ENCODE measurements at regions not wholly inside any gene's neighbourhood (a gene's known extent, or its start where the extent isn't known, plus 50 kb on each side); places are given as distances from the start of the nearest gene placed in this dataset.

GRCh38 chr16:59198487-59198886 is 464.4 kb upstream of the GOT2 start:
- no peak overlapping the region for H3K4me2 ChIP-seq (ENCODE audit: unreplicated experiment)
- no peaks in the 10 kb centered on the region for H4K20me1 ChIP-seq (ENCODE audit: insufficient read depth)
- no peak overlapping the region for H3K4me3 ChIP-seq
- H3K4me1 ChIP-seq (ENCODE audit: insufficient read depth), result no peaks in the 10 kb centered on the region
- H3K36me3 ChIP-seq (ENCODE audit: low read depth), result no peaks in the 10 kb centered on the region
- H3K9ac ChIP-seq, result no peak overlapping the region
- no peaks in the 10 kb centered on the region for H3K9me3 ChIP-seq (ENCODE audit: low read depth)
- no peaks in the 10 kb centered on the region for H3K27me3 ChIP-seq (replicated peaks; ENCODE audit: insufficient read depth)
- no peak overlapping the region for H2AFZ ChIP-seq
- no peak overlapping the region for H3K27ac ChIP-seq
- in situ Hi-C loops (cut with MboI), result no loop called here
- TF ChIP-seq EZH2phosphoT487 (IDR thresholded peaks at IDR 0.05; ENCODE audit: insufficient read depth, low read depth) (no peak), EZH2 (IDR thresholded peaks at IDR 0.05; ENCODE audit: insufficient read depth, poor library complexity, severe bottlenecking) (no peak)
- no peaks in the 10 kb centered on the region for H3F3A ChIP-seq (ENCODE audit: insufficient read depth)
- no peak for DNase-seq
- no peaks in the 10 kb centered on the region for H3K79me2 ChIP-seq (ENCODE audit: insufficient read depth)
- 11 to 17% methylated on average over 3 of the region's 3 CpGs for WGBS, 2 experiments (ENCODE audit: low coverage in 1 of 2, low lambda C conversion rate in 2 of 2, missing lambda C conversion rate in 2 of 2)
- no peaks in the 10 kb centered on the region for H3K9me2 ChIP-seq (ENCODE audit: insufficient read depth)

GRCh38 chr16:59195242-59195641 is 461.1 kb upstream of the GOT2 start:
- Histone ChIP-seq H3K4me1 (ENCODE audit: insufficient read depth) (no peaks in the 10 kb centered on the region), H4K20me1 (ENCODE audit: insufficient read depth) (no peaks in the 10 kb centered on the region), H3K9me2 (ENCODE audit: insufficient read depth) (no peaks in the 10 kb centered on the region), H3K4me3 (no peak overlapping the region), H3K27me3 (replicated peaks; ENCODE audit: insufficient read depth) (no peaks in the 10 kb centered on the region), H3K4me2 (ENCODE audit: unreplicated experiment) (no peak overlapping the region), H3K9ac (no peak overlapping the region), H3K79me2 (ENCODE audit: insufficient read depth) (no peaks in the 10 kb centered on the region), H3F3A (ENCODE audit: insufficient read depth) (no peaks in the 10 kb centered on the region), H3K36me3 (ENCODE audit: low read depth) (no peaks in the 10 kb centered on the region), H2AFZ (no peak overlapping the region), H3K9me3 (ENCODE audit: low read depth) (no peaks in the 10 kb centered on the region), H3K27ac (no peak overlapping the region)
- no peak for TF ChIP-seq EZH2phosphoT487 (IDR thresholded peaks at IDR 0.05; ENCODE audit: insufficient read depth, low read depth)
- no peak for TF ChIP-seq EZH2 (IDR thresholded peaks at IDR 0.05; ENCODE audit: insufficient read depth, poor library complexity, severe bottlenecking)
- in situ Hi-C loops (cut with MboI), result no loop called here
- no peak for DNase-seq
- WGBS, 2 experiments (ENCODE audit: low coverage in 1 of 2, low lambda C conversion rate in 2 of 2, missing lambda C conversion rate in 2 of 2), result 0 to 12% methylated on average over 2 of the region's 2 CpGs

GRCh38 chr16:59193637-59194036 is 459.5 kb upstream of the GOT2 start:
- Histone ChIP-seq H2AFZ (no peak overlapping the region), H3K4me2 (ENCODE audit: unreplicated experiment) (no peak overlapping the region), H4K20me1 (ENCODE audit: insufficient read depth) (no peaks in the 10 kb centered on the region), H3K9me2 (ENCODE audit: insufficient read depth) (no peaks in the 10 kb centered on the region), H3K79me2 (ENCODE audit: insufficient read depth) (no peaks in the 10 kb centered on the region), H3K9ac (no peak overlapping the region), H3K4me1 (ENCODE audit: insufficient read depth) (no peaks in the 10 kb centered on the region), H3K27ac (no peak overlapping the region), H3K27me3 (replicated peaks; ENCODE audit: insufficient read depth) (no peaks in the 10 kb centered on the region), H3F3A (ENCODE audit: insufficient read depth) (no peaks in the 10 kb centered on the region), H3K36me3 (ENCODE audit: low read depth) (no peaks in the 10 kb centered on the region), H3K9me3 (ENCODE audit: low read depth) (no peaks in the 10 kb centered on the region), H3K4me3 (no peak overlapping the region)
- DNase-seq, result no peak
- no peak for TF ChIP-seq EZH2 (IDR thresholded peaks at IDR 0.05; ENCODE audit: insufficient read depth, poor library complexity, severe bottlenecking)
- TF ChIP-seq EZH2phosphoT487 (IDR thresholded peaks at IDR 0.05; ENCODE audit: insufficient read depth, low read depth), result no peak
- 44 to 50% methylated on average over 2 of the region's 2 CpGs for WGBS, 2 experiments (ENCODE audit: low coverage in 1 of 2, low lambda C conversion rate in 2 of 2, missing lambda C conversion rate in 2 of 2)
- in situ Hi-C loops (cut with MboI), result no loop called here

GRCh38 chr16:59192551-59193199 is 458.6 kb upstream of the GOT2 start:
- Histone ChIP-seq H4K20me1 (ENCODE audit: insufficient read depth) (no peaks in the 10 kb centered on the region), H3K4me1 (ENCODE audit: insufficient read depth) (no peaks in the 10 kb centered on the region), H2AFZ (no peak overlapping the region), H3K4me3 (no peak overlapping the region), H3K9ac (no peak overlapping the region), H3K9me2 (ENCODE audit: insufficient read depth) (no peaks in the 10 kb centered on the region), H3K27ac (no peak overlapping the region), H3F3A (ENCODE audit: insufficient read depth) (no peaks in the 10 kb centered on the region), H3K27me3 (replicated peaks; ENCODE audit: insufficient read depth) (no peaks in the 10 kb centered on the region), H3K79me2 (ENCODE audit: insufficient read depth) (no peaks in the 10 kb centered on the region), H3K9me3 (ENCODE audit: low read depth) (no peaks in the 10 kb centered on the region), H3K4me2 (ENCODE audit: unreplicated experiment) (no peak overlapping the region), H3K36me3 (ENCODE audit: low read depth) (no peaks in the 10 kb centered on the region)
- peak; percentile 1 for DNase-seq
- whole genome bisulfite sequencing, 2 experiments (ENCODE audit: low coverage in 1 of 2, low lambda C conversion rate in 2 of 2, missing lambda C conversion rate in 2 of 2), result 46 to 49% methylated on average over 6 of the region's 6 CpGs
- no peak for TF ChIP-seq EZH2phosphoT487 (IDR thresholded peaks at IDR 0.05; ENCODE audit: insufficient read depth, low read depth)
- no peak for TF ChIP-seq EZH2 (IDR thresholded peaks at IDR 0.05; ENCODE audit: insufficient read depth, poor library complexity, severe bottlenecking)
- in situ Hi-C loops (cut with MboI), result no loop called here

- in situ Hi-C loops (cut with MboI), result no loop called here
- Histone ChIP-seq H3F3A (ENCODE audit: insufficient read depth) (no peaks in the 10 kb centered on the region), H3K4me2 (ENCODE audit: unreplicated experiment) (no peak overlapping the region), H3K4me1 (ENCODE audit: insufficient read depth) (no peaks in the 10 kb centered on the region), H3K9me2 (ENCODE audit: insufficient read depth) (no peaks in the 10 kb centered on the region), H3K27me3 (replicated peaks; ENCODE audit: insufficient read depth) (no peaks in the 10 kb centered on the region), H3K9me3 (ENCODE audit: low read depth) (no peaks in the 10 kb centered on the region), H3K79me2 (ENCODE audit: insufficient read depth) (no peaks in the 10 kb centered on the region), H3K4me3 (no peak overlapping the region), H3K36me3 (ENCODE audit: low read depth) (no peaks in the 10 kb centered on the region), H2AFZ (no peak overlapping the region), H3K9ac (no peak overlapping the region), H3K27ac (no peak overlapping the region), H4K20me1 (ENCODE audit: insufficient read depth) (no peaks in the 10 kb centered on the region)
- TF ChIP-seq EZH2 (IDR thresholded peaks at IDR 0.05; ENCODE audit: insufficient read depth, poor library complexity, severe bottlenecking) (no peak), EZH2phosphoT487 (IDR thresholded peaks at IDR 0.05; ENCODE audit: insufficient read depth, low read depth) (no peak)
- DNase-seq, result no peak
Measured at GRCh38 chr16:59190731-59191130, 456.6 kb upstream of the GOT2 start.
